K562 (cell line): ENCODE measurements at regions not wholly inside any gene's neighbourhood (a gene's known extent, or its start where the extent isn't known, plus 50 kb on each side); places are given as distances from the start of the nearest gene placed in this dataset.
A peak's percentile ranks its signal among the peaks of the same experiment; 100 is the strongest.

Experiments
- ARID1B ChIP-seq: fragments of 450-650 bp; IDR thresholded peaks from 2 replicates; pipeline ENCODE4 v1.6.1; 2016; ENCODE audit warnings: antibody characterized with exemption, mild to moderate bottlenecking, inconsistent platforms
- CBFA2T3 ChIP-seq: fragments of 450-650 bp; IDR thresholded peaks from 2 replicates; pipeline ENCODE4 v1.6.1; 2017
- ELF4 ChIP-seq: fragments of 450-650 bp; formaldehyde crosslinking; IDR thresholded peaks from 2 replicates; pipeline ENCODE4 v1.4.0; 2022; ENCODE audit warnings: missing genetic modification characterization
- MTF1 ChIP-seq: fragments of 250-450 bp; sonication (Bioruptor Pico); IDR thresholded peaks from 2 replicates; pipeline ENCODE4 v1.9.0; 2021; ENCODE audit warnings: moderate library complexity, mild to moderate bottlenecking, inconsistent platforms, borderline replicate concordance
- PHF8 ChIP-seq: fragments of 200-600 bp; sonication (generic); IDR thresholded peaks from 2 replicates; pipeline ENCODE4 v1.6.1; 2012; ENCODE audit warnings: mixed run types, mild to moderate bottlenecking, inconsistent platforms, low read length, moderate library complexity, borderline replicate concordance
- RB1 ChIP-seq: fragments of 450-650 bp; IDR thresholded peaks from 2 replicates; pipeline ENCODE4 v1.6.1; 2017; ENCODE audit warnings: low read depth, mild to moderate bottlenecking
- SREBF1 ChIP-seq: fragments of 150-350 bp; IDR thresholded peaks from 2 replicates; pipeline ENCODE4 v1.6.1; 2014; ENCODE audit warnings: antibody characterized with exemption, low read depth, low read length, borderline replicate concordance
- ZBTB40 ChIP-seq, 2 experiments: fragments of 450-650 bp in 1 of 2; sonication (generic) in 1 of 2; formaldehyde crosslinking in 1 of 2; IDR thresholded peaks; 2 replicates each; pipeline versions ENCODE4 v1.7.1 to v1.9.0; 2016 to 2022; ENCODE audit warnings: inconsistent platforms in 1 of 2, mild to moderate bottlenecking in 1 of 2, missing genetic modification reagents in 1 of 2
- ZNF3 ChIP-seq: fragments of 250-450 bp; sonication (Bioruptor Pico); IDR thresholded peaks from 2 replicates; pipeline ENCODE4 v1.5.0; 2021; ENCODE audit warnings: mild to moderate bottlenecking, moderate library complexity
- ZNF512 ChIP-seq: IDR thresholded peaks from 2 replicates; pipeline ENCODE4 v1.6.1; 2016; ENCODE audit warnings: missing genetic modification characterization, missing compliant biosample characterization
- ZNF740 ChIP-seq, 3 experiments: fragments of 200-800 bp in 1 of 3; sonication (Bioruptor generic) in 1 of 3; sonication (generic) in 1 of 3; formaldehyde crosslinking in 1 of 3; IDR thresholded peaks; 2 replicates each; pipeline versions ENCODE4 v1.6.1 to v1.8.0; 2016 to 2022; ENCODE audit warnings: mild to moderate bottlenecking in 2 of 3, missing compliant biosample characterization in 2 of 3, missing genetic modification characterization in 2 of 3, missing genetic modification reagents in 1 of 3
- ZNF785 ChIP-seq: fragments of 250-450 bp; sonication (Bioruptor Pico); IDR thresholded peaks from 2 replicates; pipeline ENCODE4 v1.4.0; 2020; ENCODE audit warnings: mild to moderate bottlenecking
- TF ChIP-seq, protein P1 (sequence below): fragments of 250-450 bp; sonication (Bioruptor Pico); IDR thresholded peaks from 2 replicates; pipeline ENCODE4 v1.5.0; 2021
- TF ChIP-seq, protein P2 (sequence below): sonication (generic); formaldehyde crosslinking; IDR thresholded peaks from 2 replicates; pipeline ENCODE4 v1.4.0; 2020; ENCODE audit warnings: mild to moderate bottlenecking, missing genetic modification reagents

GRCh38 chr3:128546646-128547045 is 53.6 kb upstream of the GATA2 start (continued):
- TF ChIP-seq PHF8 (no peak), ZNF3 (CRISPR knock-in tag) (no peak), ZNF512 (tag) (no peak), ZNF740 (CRISPR knock-in tag; IDR thresholded peaks at IDR 0.05) (no peak), ZNF740 (tag; IDR thresholded peaks at IDR 0.05) (no peak), ZBTB40 (IDR thresholded peaks at IDR 0.05) (no peak), ZBTB40 (CRISPR knock-in tag; IDR thresholded peaks at IDR 0.05) (no peak), MTF1 (CRISPR knock-in tag) (no peak), SREBF1 (no peak), CBFA2T3 (0 out of 2 replicates have a peak, but pooled peaks have one; percentile 12), ELF4 (CRISPR knock-in tag) (no peak), ARID1B (0 out of 2 replicates have a peak, but pooled peaks have one; percentile 13), ZNF785 (CRISPR knock-in tag) (no peak), RB1 (no peak)
- TF ChIP-seq, protein P1, sequence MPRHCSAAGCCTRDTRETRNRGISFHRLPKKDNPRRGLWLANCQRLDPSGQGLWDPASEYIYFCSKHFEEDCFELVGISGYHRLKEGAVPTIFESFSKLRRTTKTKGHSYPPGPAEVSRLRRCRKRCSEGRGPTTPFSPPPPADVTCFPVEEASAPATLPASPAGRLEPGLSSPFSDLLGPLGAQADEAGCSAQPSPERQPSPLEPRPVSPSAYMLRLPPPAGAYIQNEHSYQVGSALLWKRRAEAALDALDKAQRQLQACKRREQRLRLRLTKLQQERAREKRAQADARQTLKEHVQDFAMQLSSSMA (CRISPR knock-in tag): no peak
- TF ChIP-seq, protein P2, sequence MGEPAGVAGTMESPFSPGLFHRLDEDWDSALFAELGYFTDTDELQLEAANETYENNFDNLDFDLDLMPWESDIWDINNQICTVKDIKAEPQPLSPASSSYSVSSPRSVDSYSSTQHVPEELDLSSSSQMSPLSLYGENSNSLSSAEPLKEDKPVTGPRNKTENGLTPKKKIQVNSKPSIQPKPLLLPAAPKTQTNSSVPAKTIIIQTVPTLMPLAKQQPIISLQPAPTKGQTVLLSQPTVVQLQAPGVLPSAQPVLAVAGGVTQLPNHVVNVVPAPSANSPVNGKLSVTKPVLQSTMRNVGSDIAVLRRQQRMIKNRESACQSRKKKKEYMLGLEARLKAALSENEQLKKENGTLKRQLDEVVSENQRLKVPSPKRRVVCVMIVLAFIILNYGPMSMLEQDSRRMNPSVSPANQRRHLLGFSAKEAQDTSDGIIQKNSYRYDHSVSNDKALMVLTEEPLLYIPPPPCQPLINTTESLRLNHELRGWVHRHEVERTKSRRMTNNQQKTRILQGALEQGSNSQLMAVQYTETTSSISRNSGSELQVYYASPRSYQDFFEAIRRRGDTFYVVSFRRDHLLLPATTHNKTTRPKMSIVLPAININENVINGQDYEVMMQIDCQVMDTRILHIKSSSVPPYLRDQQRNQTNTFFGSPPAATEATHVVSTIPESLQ (CRISPR knock-in tag): no peak
